ENCODE measurements at regions not wholly inside any gene's neighbourhood (a gene's known extent, or its start where the extent isn't known, plus 50 kb on each side); places are given as distances from the start of the nearest gene placed in this dataset.

DNA sequence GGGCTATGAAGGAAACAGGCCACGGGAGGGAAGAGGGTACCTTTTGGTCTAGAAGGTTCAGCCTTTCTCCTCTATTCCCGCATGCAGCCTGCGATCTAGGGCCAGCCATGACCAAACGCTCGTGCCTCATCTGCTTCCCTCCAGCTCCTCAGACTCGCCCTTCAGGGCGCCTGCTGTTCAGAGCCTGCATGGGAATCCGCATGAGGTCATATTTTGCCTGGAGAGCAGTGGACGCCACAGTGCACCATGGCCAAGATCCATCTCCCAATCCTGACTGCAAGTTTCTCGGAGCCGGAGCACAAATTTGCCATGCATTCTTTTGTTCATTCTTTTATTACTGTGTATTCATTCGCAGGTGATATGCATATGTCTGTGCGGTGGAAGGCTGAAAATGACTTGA is 608.1 kb downstream of the QKI start:
- Histone ChIP-seq H3K36me3 (ENCODE audit: insufficient read depth, low read length) (no peaks in the 10 kb centered on the region), H3K4me1 (ENCODE audit: insufficient read depth, low read length) (no peaks in the 10 kb centered on the region), H3K9ac (ENCODE audit: low read depth, low read length) (no peak overlapping the region), H3K9me3 (ENCODE audit: control insufficient read depth, insufficient read depth, low read length) (no peaks in the 10 kb centered on the region)

DNA sequence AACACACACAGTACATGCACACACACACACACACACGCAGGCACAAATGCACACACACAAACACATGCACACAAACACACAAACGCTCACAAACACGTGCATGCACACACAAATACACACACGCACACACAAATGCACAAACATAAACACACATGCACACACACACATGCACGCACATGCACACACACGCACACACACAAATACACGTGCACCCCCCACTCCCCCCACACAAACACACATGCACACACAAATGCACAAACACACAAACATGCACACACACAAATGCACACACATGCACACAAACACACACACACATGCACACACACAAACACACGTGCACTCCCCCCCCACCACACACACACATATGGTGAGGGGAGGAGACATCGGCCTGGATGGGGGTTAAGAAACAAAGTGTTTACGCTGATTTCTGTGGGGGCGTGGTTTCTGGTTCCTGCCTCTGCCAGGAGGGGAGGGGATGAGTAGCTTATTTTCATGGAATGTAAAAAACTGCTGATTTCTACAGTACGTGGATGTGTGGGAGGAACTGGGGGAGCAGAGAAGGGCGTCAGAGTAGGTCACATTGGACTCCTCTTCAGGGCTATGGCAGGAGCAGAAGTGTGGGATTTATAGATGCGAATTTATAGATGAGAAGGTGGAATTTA is 607.2 kb downstream of the QKI start:
- H3K36me3 ChIP-seq (ENCODE audit: insufficient read depth, low read length): no peaks in the 10 kb centered on the region
- H3K9me3 ChIP-seq (ENCODE audit: control insufficient read depth, insufficient read depth, low read length): no peaks in the 10 kb centered on the region
- no peak overlapping the region for H3K9ac ChIP-seq (ENCODE audit: low read depth, low read length)
- no peaks in the 10 kb centered on the region for H3K4me1 ChIP-seq (ENCODE audit: insufficient read depth, low read length)

DNA sequence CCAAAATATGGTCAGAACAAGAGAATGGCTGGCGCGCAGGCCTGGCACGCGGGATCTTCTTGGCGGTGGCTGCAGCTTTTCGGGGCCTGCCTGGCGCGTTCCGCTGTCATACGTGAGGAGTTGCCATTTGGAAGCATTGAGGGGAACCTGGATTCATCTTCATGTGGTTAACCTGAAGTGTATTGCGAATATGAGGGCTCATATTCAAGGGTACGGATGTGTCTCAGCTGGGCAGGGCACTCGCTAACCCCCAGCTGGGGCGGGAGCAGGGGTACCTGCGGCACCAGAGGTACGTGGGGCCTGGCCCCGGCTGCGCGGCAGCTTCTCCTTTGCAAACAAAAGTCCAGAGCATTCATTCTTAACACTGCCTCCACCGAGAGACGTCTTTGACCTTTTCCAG is 605.6 kb downstream of the QKI start:
- Histone ChIP-seq H3K36me3 (ENCODE audit: insufficient read depth, low read length) (no peaks in the 10 kb centered on the region), H3K9me3 (ENCODE audit: control insufficient read depth, insufficient read depth, low read length) (no peaks in the 10 kb centered on the region), H3K9ac (ENCODE audit: low read depth, low read length) (no peak overlapping the region), H3K4me1 (ENCODE audit: insufficient read depth, low read length) (peaks cover 4% of the 10 kb centered on the region; the same call in 1 of the 2 replicates)

GRCh38 chr6:164018133-164018532 is 603.6 kb downstream of the QKI start:
- Histone ChIP-seq H3K36me3 (ENCODE audit: insufficient read depth, low read length) (no peaks in the 10 kb centered on the region), H3K9ac (ENCODE audit: low read depth, low read length) (no peak overlapping the region), H3K9me3 (ENCODE audit: control insufficient read depth, insufficient read depth, low read length) (no peaks in the 10 kb centered on the region), H3K4me1 (ENCODE audit: insufficient read depth, low read length) (peaks cover 9% of the 10 kb centered on the region; the same call in 1 of the 2 replicates)

DNA sequence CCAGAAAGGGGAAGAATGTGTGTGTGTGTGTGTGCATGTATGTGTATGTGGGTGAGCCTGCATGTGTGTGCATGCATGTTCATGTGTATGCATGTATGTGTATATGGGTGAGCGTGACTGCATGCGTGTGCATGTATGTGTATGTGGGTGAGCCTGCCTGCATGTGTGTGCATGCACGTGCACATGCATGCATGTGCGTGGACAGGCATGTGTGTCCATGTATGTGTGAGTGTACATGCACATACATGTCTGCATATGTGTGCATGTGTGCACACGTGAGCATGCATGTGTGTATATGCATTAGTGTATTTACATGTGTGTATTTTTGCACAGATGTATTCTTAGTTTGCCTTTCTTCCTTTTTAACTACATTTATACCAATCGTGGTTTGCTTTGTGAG is 601.5 kb downstream of the QKI start:
- no peak overlapping the region for H3K9ac ChIP-seq (ENCODE audit: low read depth, low read length)
- no peaks in the 10 kb centered on the region for H3K36me3 ChIP-seq (ENCODE audit: insufficient read depth, low read length)
- peaks cover 9% of the 10 kb centered on the region; the same call in 1 of the 2 replicates for H3K4me1 ChIP-seq (ENCODE audit: insufficient read depth, low read length)
- no peaks in the 10 kb centered on the region for H3K9me3 ChIP-seq (ENCODE audit: control insufficient read depth, insufficient read depth, low read length)

DNA sequence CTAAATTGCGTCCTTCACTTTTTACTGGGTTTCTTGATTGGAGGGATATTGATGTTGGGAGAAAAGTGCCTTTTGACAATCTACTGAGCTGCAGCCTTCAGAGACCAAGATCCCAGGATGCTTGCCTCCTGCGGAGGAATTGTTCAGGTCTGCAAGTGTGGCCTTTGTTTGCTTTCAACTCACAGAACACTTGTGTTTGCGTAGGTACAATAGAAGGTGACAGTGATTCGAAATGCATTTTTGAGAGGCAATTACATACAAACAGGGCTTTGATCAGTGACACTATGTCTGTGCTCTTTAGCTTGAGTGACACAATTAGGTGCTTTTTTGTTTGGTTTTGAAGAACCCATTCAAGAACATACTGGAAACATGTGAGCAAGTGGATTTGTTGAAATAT is 600.6 kb downstream of the QKI start:
- Histone ChIP-seq H3K9me3 (ENCODE audit: control insufficient read depth, insufficient read depth, low read length) (no peaks in the 10 kb centered on the region), H3K9ac (ENCODE audit: low read depth, low read length) (no peak overlapping the region), H3K4me1 (ENCODE audit: insufficient read depth, low read length) (peaks cover 9% of the 10 kb centered on the region; the same call in 1 of the 2 replicates), H3K36me3 (ENCODE audit: insufficient read depth, low read length) (no peaks in the 10 kb centered on the region)

DNA sequence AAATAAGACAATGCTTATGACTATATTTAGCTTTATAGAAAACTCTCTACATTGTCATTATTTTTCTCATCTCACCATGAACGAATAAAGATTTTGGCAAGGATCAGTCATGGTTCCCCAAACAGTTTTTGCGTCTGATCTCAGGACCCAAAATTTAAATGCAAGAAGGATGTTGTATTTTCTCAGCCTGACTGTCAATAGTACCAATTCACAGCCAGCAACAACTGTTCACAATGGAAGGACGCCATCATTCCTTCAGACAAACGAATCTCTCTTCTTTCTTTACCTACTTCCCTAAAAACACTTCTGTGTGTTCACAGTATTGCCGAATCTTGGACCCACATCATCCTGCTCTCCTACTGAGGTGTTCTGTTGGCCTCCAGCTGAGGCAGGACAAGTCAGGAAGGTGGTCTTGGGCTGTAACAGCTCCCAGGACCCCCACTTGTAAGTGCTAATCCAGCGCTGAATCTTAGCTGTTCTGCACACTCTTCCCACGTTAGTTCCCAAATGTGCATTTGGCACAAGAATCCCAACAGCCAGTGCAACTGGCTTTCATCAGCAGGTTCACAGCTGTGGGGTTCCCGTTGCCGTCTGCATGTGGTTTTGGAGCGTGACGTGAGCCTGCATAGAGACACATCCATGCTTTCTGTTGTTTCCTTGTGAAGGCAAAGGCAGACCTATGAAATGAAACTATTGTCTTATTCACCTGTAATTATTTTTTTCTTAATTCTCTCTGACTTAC is 600.0 kb downstream of the QKI start:
- H3K4me1 ChIP-seq (ENCODE audit: insufficient read depth, low read length): peaks cover 9% of the 10 kb centered on the region; the same call in 1 of the 2 replicates
- no peak overlapping the region for H3K9ac ChIP-seq (ENCODE audit: low read depth, low read length)
- H3K36me3 ChIP-seq (ENCODE audit: insufficient read depth, low read length): no peaks in the 10 kb centered on the region
- no peaks in the 10 kb centered on the region for H3K9me3 ChIP-seq (ENCODE audit: control insufficient read depth, insufficient read depth, low read length)

DNA sequence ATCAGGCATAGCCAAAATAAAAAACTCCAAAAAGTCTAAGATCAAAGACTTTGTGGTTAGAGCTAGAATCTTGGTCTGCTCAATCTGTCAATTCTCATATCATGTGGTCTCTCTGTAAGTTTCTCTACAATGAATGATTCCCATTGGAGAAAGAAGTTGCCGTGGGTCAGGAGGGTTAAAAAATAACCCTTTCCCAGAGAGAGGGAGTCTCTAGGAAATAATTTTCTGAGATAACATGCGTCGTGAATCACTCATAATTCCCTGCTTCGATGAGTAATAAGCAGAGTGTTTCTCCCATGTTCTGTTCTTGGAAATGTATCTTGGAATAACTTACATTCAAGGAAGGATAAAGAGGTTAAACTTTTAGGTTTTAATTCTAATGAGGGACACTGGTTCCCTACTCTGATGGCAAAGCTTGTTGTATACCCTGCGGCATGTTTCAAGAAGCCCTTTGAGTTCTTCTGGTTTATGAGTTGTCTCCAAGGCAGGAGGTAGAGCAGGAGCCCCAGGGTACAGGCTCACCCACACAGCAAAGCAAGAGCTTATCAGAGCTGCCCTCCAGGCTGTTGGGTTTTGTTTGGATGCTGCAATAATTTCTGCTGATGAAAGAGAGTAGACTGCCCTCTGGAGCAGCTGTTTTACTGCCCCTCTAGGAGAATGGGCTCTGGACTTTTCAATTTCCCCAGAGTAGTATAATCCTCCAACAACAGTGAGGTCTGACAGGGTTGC is 599.1 kb downstream of the QKI start:
- Histone ChIP-seq H3K36me3 (ENCODE audit: insufficient read depth, low read length) (no peaks in the 10 kb centered on the region), H3K9ac (ENCODE audit: low read depth, low read length) (no peak overlapping the region), H3K4me1 (ENCODE audit: insufficient read depth, low read length) (peaks cover 9% of the 10 kb centered on the region; the same call in 1 of the 2 replicates), H3K9me3 (ENCODE audit: control insufficient read depth, insufficient read depth, low read length) (no peaks in the 10 kb centered on the region)

DNA sequence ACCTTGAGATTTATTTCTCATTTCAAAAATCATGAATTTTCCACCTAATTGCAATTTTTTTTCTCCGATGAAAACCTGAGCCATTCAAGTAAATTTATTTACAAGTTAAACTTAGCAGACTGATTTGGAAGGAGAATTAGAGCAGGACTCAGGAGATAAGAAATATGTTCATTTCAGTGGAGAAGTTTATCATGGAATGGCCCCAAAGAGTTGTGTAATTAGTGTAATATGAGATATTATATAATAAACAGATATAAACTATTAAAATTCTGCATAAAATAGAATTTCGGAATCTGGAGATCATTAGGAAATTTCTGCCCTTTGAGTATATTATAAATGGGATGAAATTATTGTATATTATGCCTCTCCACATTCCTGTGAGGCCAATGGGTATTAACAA is 596.8 kb downstream of the QKI start:
- Histone ChIP-seq H3K9ac (ENCODE audit: low read depth, low read length) (no peak overlapping the region), H3K4me1 (ENCODE audit: insufficient read depth, low read length) (peaks cover 9% of the 10 kb centered on the region; the same call in 1 of the 2 replicates), H3K36me3 (ENCODE audit: insufficient read depth, low read length) (no peaks in the 10 kb centered on the region), H3K9me3 (ENCODE audit: control insufficient read depth, insufficient read depth, low read length) (no peaks in the 10 kb centered on the region)

- Histone ChIP-seq H3K4me1 (ENCODE audit: insufficient read depth, low read length) (peaks cover 9% of the 10 kb centered on the region; the same call in 1 of the 2 replicates), H3K9ac (ENCODE audit: low read depth, low read length) (no peak overlapping the region), H3K36me3 (ENCODE audit: insufficient read depth, low read length) (no peaks in the 10 kb centered on the region), H3K9me3 (ENCODE audit: control insufficient read depth, insufficient read depth, low read length) (no peaks in the 10 kb centered on the region)
Measured at GRCh38 chr6:164010441-164011103, 596.1 kb downstream of the QKI start.

- H3K4me1 ChIP-seq (ENCODE audit: insufficient read depth, low read length): no peaks in the 10 kb centered on the region
- H3K9me3 ChIP-seq (ENCODE audit: control insufficient read depth, insufficient read depth, low read length): no peaks in the 10 kb centered on the region
- no peaks in the 10 kb centered on the region for H3K36me3 ChIP-seq (ENCODE audit: insufficient read depth, low read length)
- no peak overlapping the region for H3K9ac ChIP-seq (ENCODE audit: low read depth, low read length)
Measured at GRCh38 chr6:164008902-164009301, 594.4 kb downstream of the QKI start.

- Histone ChIP-seq H3K9ac (ENCODE audit: low read depth, low read length) (no peak overlapping the region), H3K4me1 (ENCODE audit: insufficient read depth, low read length) (no peaks in the 10 kb centered on the region), H3K9me3 (ENCODE audit: control insufficient read depth, insufficient read depth, low read length) (no peaks in the 10 kb centered on the region), H3K36me3 (ENCODE audit: insufficient read depth, low read length) (no peaks in the 10 kb centered on the region)
Measured at GRCh38 chr6:164007881-164008280, 593.4 kb downstream of the QKI start.

- Histone ChIP-seq H3K36me3 (ENCODE audit: insufficient read depth, low read length) (no peaks in the 10 kb centered on the region), H3K9ac (ENCODE audit: low read depth, low read length) (no peak overlapping the region), H3K4me1 (ENCODE audit: insufficient read depth, low read length) (no peaks in the 10 kb centered on the region)
Measured at GRCh38 chr6:164006459-164006858, 591.9 kb downstream of the QKI start.

DNA sequence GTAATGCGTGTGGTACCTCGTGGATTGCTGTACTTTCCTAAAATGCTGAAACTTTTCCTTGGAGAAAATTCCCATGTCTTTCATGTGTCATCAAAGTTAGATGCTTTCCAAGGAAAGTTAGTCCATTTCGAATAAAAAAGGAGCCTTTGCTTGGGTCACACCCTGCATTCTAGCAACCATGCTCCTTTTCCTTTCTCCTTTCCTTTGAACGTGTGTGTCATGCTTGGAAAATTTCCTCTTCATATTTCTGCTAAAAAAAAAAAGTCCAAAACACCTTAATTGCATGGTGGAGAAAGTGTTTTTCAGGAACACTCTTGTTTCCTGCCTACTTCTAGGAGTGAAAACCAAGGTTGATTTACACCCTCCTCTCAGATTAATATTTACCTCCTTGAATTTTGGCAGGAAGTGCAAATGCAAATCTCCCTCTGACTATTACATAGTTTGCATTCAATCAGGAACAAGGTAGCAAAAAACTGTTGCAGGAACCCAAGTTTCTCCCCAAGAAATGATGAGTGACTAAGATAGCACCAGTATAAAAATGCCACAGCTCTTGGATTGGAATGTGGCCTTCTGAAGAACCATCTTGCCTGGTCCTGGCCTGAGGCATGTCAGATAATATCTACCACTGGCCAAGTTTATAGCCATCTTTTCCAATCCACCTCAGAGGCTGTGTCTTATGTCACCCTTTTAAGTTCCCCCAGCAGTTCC is 590.6 kb downstream of the QKI start:
- Histone ChIP-seq H3K36me3 (ENCODE audit: insufficient read depth, low read length) (no peaks in the 10 kb centered on the region), H3K9ac (ENCODE audit: low read depth, low read length) (no peak overlapping the region), H3K9me3 (ENCODE audit: control insufficient read depth, insufficient read depth, low read length) (no peaks in the 10 kb centered on the region), H3K4me1 (ENCODE audit: insufficient read depth, low read length) (no peaks in the 10 kb centered on the region)

More at GRCh38 chr6:164006459-164006858, 591.9 kb downstream of the QKI start:
- H3K9me3 ChIP-seq (ENCODE audit: control insufficient read depth, insufficient read depth, low read length): no peaks in the 10 kb centered on the region
